ENCODE measurements at regions not wholly inside any gene's neighbourhood (a gene's known extent, or its start where the extent isn't known, plus 50 kb on each side); places are given as distances from the start of the nearest gene placed in this dataset.

- no peak for TF ChIP-seq POLR2A (IDR thresholded peaks at IDR 0.05)
- no peak for TF ChIP-seq EP300 (IDR thresholded peaks at IDR 0.05)
- TF ChIP-seq CTCF (IDR thresholded peaks at IDR 0.05): no peak
- TF ChIP-seq POLR2AphosphoS5 (IDR thresholded peaks at IDR 0.05): no peak
Measured at GRCh38 chrX:13149702-13150350, 105.4 kb upstream of the FAM9C start.
